Neuronal stem cell (in vitro differentiated cells): ENCODE measurements at regions not wholly inside any gene's neighbourhood (a gene's known extent, or its start where the extent isn't known, plus 50 kb on each side); places are given as distances from the start of the nearest gene placed in this dataset.

Experiments
- DNase-seq: peaks from one replicate; pipeline ENCODE4 v3.0.0-alpha.2; 2013; ENCODE audit warnings: low spot score
- H2AFZ ChIP-seq: one replicate; pipeline ENCODE4 v1.6.1; 2013; ENCODE audit warnings: mild to moderate bottlenecking, low read length, inconsistent platforms
- H2AK5ac ChIP-seq: 2 replicates; pipeline ENCODE4 v1.6.1; 2013; ENCODE audit warnings: low read depth, mild to moderate bottlenecking, inconsistent platforms, low read length, moderate library complexity, mixed read lengths
- H2BK120ac ChIP-seq: 2 replicates; pipeline ENCODE4 v1.6.1; 2013; ENCODE audit warnings: low read depth, mild to moderate bottlenecking, inconsistent platforms, low read length, moderate library complexity, mixed read lengths
- H2BK12ac ChIP-seq: one replicate; pipeline ENCODE4 v1.6.1; 2013; ENCODE audit warnings: low read length, inconsistent platforms
- H2BK15ac ChIP-seq: 2 replicates; pipeline ENCODE4 v1.6.1; 2013; ENCODE audit warnings: mild to moderate bottlenecking, low read length, inconsistent platforms, mixed read lengths
- H2BK5ac ChIP-seq: one replicate; pipeline ENCODE4 v1.6.1; 2013; ENCODE audit warnings: inconsistent platforms, mild to moderate bottlenecking, low read length, moderate library complexity
- H3K14ac ChIP-seq: one replicate; pipeline ENCODE4 v1.6.1; 2013; ENCODE audit warnings: low read length, inconsistent platforms
- H3K18ac ChIP-seq: 2 replicates; pipeline ENCODE4 v1.6.1; 2013; ENCODE audit warnings: low read length, inconsistent platforms
- H3K23ac ChIP-seq: 2 replicates; pipeline ENCODE4 v1.6.1; 2013; ENCODE audit warnings: low read depth, mild to moderate bottlenecking, mixed read lengths, low read length, inconsistent platforms; ENCODE audit not compliant: poor library complexity
- H3K27ac ChIP-seq: replicated peaks from 3 replicates; pipeline ENCODE4 v1.5.1; 2013; ENCODE audit warnings: low read length, inconsistent platforms
- H3K27me3 ChIP-seq, 3 experiments: 2 replicates each; pipeline ENCODE4 v1.6.1; 2013; ENCODE audit warnings: low read length in 3 of 3, mild to moderate bottlenecking in 2 of 3, inconsistent platforms in 1 of 3, low read depth in 1 of 3, mixed read lengths in 1 of 3, moderate library complexity in 1 of 3; ENCODE audit not compliant: control insufficient read depth in 3 of 3, insufficient read depth in 3 of 3
- H3K36me3 ChIP-seq, 2 donors: replicated peaks in 1 of 2; 2 replicates each; pipeline ENCODE4 v1.6.1; 2013; ENCODE audit warnings: low read length in 2 of 2; ENCODE audit not compliant: control insufficient read depth in 2 of 2, insufficient read depth in 2 of 2
- H3K4ac ChIP-seq: 2 replicates; pipeline ENCODE4 v1.6.1; 2013; ENCODE audit warnings: inconsistent platforms, mild to moderate bottlenecking, low read length, moderate library complexity
- H3K4me1 ChIP-seq, 2 donors: 1 replicate in 1 of 2; 2 replicates in 1 of 2; pipeline ENCODE4 v1.6.1; 2013; ENCODE audit warnings: low read length in 2 of 2, low read depth in 1 of 2; ENCODE audit not compliant: control insufficient read depth in 2 of 2, insufficient read depth in 1 of 2
- H3K4me2 ChIP-seq: one replicate; pipeline ENCODE4 v1.6.1; 2013; ENCODE audit warnings: mild to moderate bottlenecking, low read length, inconsistent platforms; ENCODE audit not compliant: insufficient read depth, poor library complexity, severe bottlenecking
- H3K4me3 ChIP-seq, 2 donors: 2 replicates each; pipeline ENCODE4 v1.5.1; 2013; ENCODE audit warnings: low read length in 2 of 2, mild to moderate bottlenecking in 2 of 2, inconsistent platforms in 1 of 2, moderate library complexity in 1 of 2
- H3K79me1 ChIP-seq: one replicate; pipeline ENCODE4 v1.6.1; 2013; ENCODE audit warnings: low read depth, mild to moderate bottlenecking, inconsistent platforms, low read length, moderate library complexity
- H3K9ac ChIP-seq: one replicate; pipeline ENCODE4 v1.6.1; 2013; ENCODE audit warnings: mild to moderate bottlenecking, low read depth, low read length, inconsistent platforms; ENCODE audit not compliant: poor library complexity
- H3K9me3 ChIP-seq, 2 donors: replicated peaks in 1 of 2; 2 replicates each; pipeline versions ENCODE3 to v1.6.1; 2013; ENCODE audit warnings: low read length in 2 of 2, mild to moderate bottlenecking in 2 of 2, inconsistent platforms in 1 of 2, low read depth in 1 of 2, mixed read lengths in 1 of 2, moderate library complexity in 1 of 2; ENCODE audit not compliant: control insufficient read depth in 2 of 2, insufficient read depth in 1 of 2
- H4K8ac ChIP-seq: one replicate; pipeline ENCODE4 v1.6.1; 2013; ENCODE audit warnings: low read depth, mild to moderate bottlenecking, inconsistent platforms, low read length, moderate library complexity
- H4K91ac ChIP-seq: one replicate; pipeline ENCODE4 v1.6.1; 2013; ENCODE audit warnings: low read length, low read depth, mild to moderate bottlenecking, inconsistent platforms; ENCODE audit not compliant: poor library complexity
- WGBS, 2 donors: extraction: QIAGEN DNeasy Blood & Tissue Kit; methylation state at CpG; one replicate each; pipeline ENCODE4 v1.1.7; 2013; ENCODE audit warnings: missing lambda C conversion rate in 2 of 2, mixed read lengths in 1 of 2; ENCODE audit not compliant: insufficient read length in 2 of 2, insufficient replicate concordance in 1 of 2; ENCODE audit errors: extremely low coverage in 2 of 2; 5-methylcytosine and 5-hydroxymethylcytosine counted together

DNA sequence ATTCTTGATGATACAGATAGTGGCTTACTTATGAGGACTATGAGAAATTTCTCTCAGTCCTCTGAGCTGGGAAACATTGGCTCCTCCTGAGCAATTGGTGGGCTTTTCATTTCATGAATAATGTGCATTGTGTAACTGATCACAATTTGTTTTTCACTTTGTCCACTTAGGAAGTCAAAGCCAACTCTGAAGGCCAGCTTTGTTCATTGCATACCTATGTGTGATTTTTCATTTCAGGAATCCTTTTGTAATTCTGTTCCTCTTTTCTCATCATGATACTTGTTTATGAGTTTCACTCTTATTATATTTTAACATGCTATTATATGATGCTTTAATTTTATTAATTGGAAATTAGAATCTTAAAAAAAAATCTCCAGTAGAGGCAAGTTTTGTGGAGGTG lies 483.0 kb downstream of the EBF1 start:
- no peak overlapping the region for H3K4me3 ChIP-seq
- H3K9me3 ChIP-seq = no peaks in the 10 kb centered on the region
- no peak overlapping the region for H3K14ac ChIP-seq
- H2BK15ac ChIP-seq = no peak overlapping the region
- no peak for DNase-seq
- H4K8ac ChIP-seq = no peak overlapping the region
- no peaks in the 10 kb centered on the region for H3K79me1 ChIP-seq
- no peak overlapping the region for H2AK5ac ChIP-seq
- no peak overlapping the region for H3K9ac ChIP-seq
- no peak overlapping the region for H2BK12ac ChIP-seq
- no peak overlapping the region for H2BK5ac ChIP-seq
- no peaks in the 10 kb centered on the region for H3K36me3 ChIP-seq
- H3K18ac ChIP-seq = no peak overlapping the region
- H4K91ac ChIP-seq = no peak overlapping the region
- H3K4me2 ChIP-seq = no peak overlapping the region
- H2BK120ac ChIP-seq = no peak overlapping the region
- H3K27ac ChIP-seq = no peak overlapping the region
- no peak overlapping the region for H2AFZ ChIP-seq
- H3K27me3 ChIP-seq = no peaks in the 10 kb centered on the region
- H3K4ac ChIP-seq = no peak overlapping the region
- H3K4me1 ChIP-seq = no peaks in the 10 kb centered on the region
- H3K23ac ChIP-seq = no peak overlapping the region

- Histone ChIP-seq H3K4me2 (no peak overlapping the region), H3K27ac (no peak overlapping the region), H3K79me1 (no peaks in the 10 kb centered on the region), H2BK120ac (no peak overlapping the region), H3K9me3 (no peaks in the 10 kb centered on the region), H3K18ac (no peak overlapping the region), H2BK5ac (no peak overlapping the region), H3K14ac (no peak overlapping the region), H2BK12ac (no peak overlapping the region), H2BK15ac (no peak overlapping the region), H3K9ac (no peak overlapping the region), H3K4me1 (no peaks in the 10 kb centered on the region), H3K27me3 (no peaks in the 10 kb centered on the region), H4K8ac (no peak overlapping the region), H3K4ac (no peak overlapping the region), H3K4me3 (no peak overlapping the region), H2AK5ac (no peak overlapping the region), H4K91ac (no peak overlapping the region), H3K36me3 (no peaks in the 10 kb centered on the region), H3K23ac (no peak overlapping the region), H2AFZ (no peak overlapping the region)
- DNase-seq = no peak
- WGBS, 2 donors = no CpG with 5 or more reads among the region's 2 CpGs
These were observed 484.8 kb downstream of the EBF1 start for GRCh38 chr5:158614951-158615350.

- Histone ChIP-seq H3K4me3 (no peak overlapping the region), H3K9me3 (no peaks in the 10 kb centered on the region), H4K8ac (no peak overlapping the region), H3K27me3 (no peaks in the 10 kb centered on the region), H3K36me3 (no peaks in the 10 kb centered on the region), H2BK15ac (no peak overlapping the region), H3K79me1 (no peaks in the 10 kb centered on the region), H2BK5ac (no peak overlapping the region), H3K4me1 (peaks cover 0 to 10% of the 10 kb centered on the region in 2 donors), H2BK120ac (no peak overlapping the region), H2AFZ (peak overlapping the region; percentile 19), H2AK5ac (no peak overlapping the region), H3K4ac (no peak overlapping the region), H3K23ac (no peak overlapping the region), H3K14ac (no peak overlapping the region), H3K4me2 (no peak overlapping the region), H3K9ac (no peak overlapping the region), H3K18ac (no peak overlapping the region), H3K27ac (no peak overlapping the region), H2BK12ac (no peak overlapping the region), H4K91ac (no peak overlapping the region)
- WGBS, 2 donors = no CpG with 5 or more reads among the region's 4 CpGs
- DNase-seq = no peak
These were observed 488.1 kb downstream of the EBF1 start for GRCh38 chr5:158611581-158611980.

DNA sequence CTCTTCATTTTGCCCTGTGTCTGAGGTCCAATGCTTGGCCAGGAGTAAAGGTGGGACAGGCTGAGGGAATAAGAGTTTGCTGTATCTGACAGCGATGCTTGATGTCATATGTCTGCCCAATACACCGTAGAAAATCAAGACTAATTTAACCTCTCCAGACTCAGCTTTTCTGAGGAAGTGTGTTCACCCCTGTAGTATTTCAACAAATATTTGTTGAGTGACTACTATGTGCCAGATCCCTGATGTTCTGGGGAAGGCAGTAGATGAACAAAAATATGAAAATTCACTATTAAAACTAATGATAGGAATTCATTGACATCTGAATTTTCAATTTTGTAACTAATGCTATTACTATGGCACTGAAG lies 489.7 kb downstream of the EBF1 start:
- H4K8ac ChIP-seq = no peak overlapping the region
- no peak overlapping the region for H3K23ac ChIP-seq
- WGBS, 2 donors = no CpG with 5 or more reads among the region's 2 CpGs
- no peak overlapping the region for H2AK5ac ChIP-seq
- H2BK120ac ChIP-seq = no peak overlapping the region
- H3K79me1 ChIP-seq = no peaks in the 10 kb centered on the region
- no peak overlapping the region for H2BK12ac ChIP-seq
- peaks cover 0 to 10% of the 10 kb centered on the region in 2 donors for H3K4me1 ChIP-seq
- H3K9me3 ChIP-seq = no peaks in the 10 kb centered on the region
- H3K27me3 ChIP-seq = no peaks in the 10 kb centered on the region
- H4K91ac ChIP-seq = no peak overlapping the region
- H3K4ac ChIP-seq = no peak overlapping the region
- no peak overlapping the region for H3K4me3 ChIP-seq
- H3K18ac ChIP-seq = no peak overlapping the region
- no peak overlapping the region for H2BK15ac ChIP-seq
- H3K27ac ChIP-seq = no peak overlapping the region
- no peak for DNase-seq
- no peaks in the 10 kb centered on the region for H3K36me3 ChIP-seq
- no peak overlapping the region for H2AFZ ChIP-seq
- H3K4me2 ChIP-seq = no peak overlapping the region
- H3K9ac ChIP-seq = no peak overlapping the region
- H2BK5ac ChIP-seq = no peak overlapping the region
- H3K14ac ChIP-seq = no peak overlapping the region
